ENCODE measurements at regions not wholly inside any gene's neighbourhood (a gene's known extent, or its start where the extent isn't known, plus 50 kb on each side); places are given as distances from the start of the nearest gene placed in this dataset.

DNA sequence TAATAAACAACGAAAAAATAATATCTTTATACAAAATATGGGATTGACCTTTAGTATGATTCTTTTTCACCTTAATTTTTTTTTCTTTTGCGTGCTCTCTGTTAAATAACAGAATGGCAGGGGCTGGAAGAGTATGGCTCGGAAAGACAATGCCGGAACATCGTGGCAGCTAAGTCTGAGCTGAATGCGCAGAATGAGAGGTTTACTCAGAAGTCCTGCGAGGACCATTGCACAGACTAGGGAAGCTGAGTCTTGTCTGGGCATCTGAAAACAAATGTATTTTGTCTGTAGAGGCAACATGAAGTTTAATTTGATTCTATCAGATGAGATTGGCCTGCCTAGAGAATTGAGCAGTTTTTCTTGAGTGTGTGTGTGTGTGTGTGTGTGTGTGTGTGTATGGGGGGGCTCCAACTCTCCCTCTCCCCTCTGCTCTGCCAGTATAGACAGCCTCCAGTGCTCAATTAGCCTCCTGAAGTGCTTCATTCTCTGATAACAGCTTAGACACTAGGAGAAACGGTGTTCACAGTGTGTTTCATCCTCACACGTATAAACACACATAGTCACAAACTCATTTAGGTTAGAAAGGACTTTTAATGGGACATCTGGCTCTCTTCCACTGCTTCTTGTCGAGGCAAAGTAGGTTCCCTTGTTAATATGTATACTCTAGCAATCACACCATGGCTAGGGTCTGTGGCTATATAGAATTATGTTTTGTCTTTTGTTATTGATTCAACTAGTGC lies 244.3 kb upstream of the SORL1-AS1 start:
- no peak for DNase-seq (ENCODE audit: low read depth in 2 of 2)

DNA sequence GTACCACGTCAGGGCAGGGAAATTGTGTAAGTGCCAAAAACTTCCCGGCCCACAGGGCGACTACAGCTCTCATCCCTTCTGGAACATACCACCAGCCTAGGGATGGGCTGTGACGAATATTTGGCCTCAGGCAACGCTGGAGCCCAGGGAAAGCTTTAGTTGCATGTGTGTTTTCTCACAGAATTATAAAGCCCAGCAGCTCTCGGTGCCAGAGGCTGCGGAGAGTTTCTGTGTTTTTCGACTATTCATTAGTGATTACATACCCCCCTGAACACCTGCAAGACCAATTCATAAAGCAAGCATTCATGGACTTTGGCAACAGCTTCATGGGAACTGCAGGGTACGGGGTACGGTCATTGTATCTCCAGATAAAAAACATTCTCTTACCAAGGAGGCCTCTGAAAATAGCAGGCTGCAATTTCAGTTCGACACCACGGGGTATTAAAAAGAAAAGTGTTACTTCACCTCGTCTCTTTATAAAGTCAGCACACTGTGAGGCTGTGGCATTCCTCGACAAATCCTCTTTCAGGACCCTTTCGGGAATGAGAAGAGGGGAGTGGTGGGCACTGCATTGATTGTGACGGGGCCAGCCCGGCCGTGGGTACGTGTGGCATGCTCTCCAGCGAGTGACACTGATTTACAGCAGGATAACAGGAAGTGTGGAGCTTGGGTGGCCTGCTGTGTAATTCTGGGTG lies 243.6 kb upstream of the SORL1-AS1 start:
- DNase-seq (ENCODE audit: low read depth in 2 of 2) = no peak

DNA sequence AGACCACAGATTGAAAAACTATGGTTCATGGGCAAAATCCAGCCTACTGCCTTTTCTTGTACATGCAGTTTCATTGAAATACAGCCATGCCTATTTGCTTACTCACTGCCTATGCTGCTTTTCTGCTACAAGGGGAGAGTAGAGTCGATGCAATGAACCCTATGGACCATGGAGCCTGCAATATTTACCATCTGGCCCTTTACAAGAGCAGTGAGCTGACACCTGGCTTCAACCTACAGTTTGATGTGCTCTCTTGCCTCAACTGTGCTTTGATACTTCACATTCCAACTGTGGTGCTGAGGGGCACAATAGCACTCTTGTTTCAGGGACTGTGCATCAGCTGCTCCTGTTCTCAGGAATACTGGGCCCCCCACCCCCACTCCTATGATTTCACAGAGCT lies 239.5 kb upstream of the SORL1-AS1 start:
- DNase-seq (ENCODE audit: low read depth in 2 of 2) = no peak

DNA sequence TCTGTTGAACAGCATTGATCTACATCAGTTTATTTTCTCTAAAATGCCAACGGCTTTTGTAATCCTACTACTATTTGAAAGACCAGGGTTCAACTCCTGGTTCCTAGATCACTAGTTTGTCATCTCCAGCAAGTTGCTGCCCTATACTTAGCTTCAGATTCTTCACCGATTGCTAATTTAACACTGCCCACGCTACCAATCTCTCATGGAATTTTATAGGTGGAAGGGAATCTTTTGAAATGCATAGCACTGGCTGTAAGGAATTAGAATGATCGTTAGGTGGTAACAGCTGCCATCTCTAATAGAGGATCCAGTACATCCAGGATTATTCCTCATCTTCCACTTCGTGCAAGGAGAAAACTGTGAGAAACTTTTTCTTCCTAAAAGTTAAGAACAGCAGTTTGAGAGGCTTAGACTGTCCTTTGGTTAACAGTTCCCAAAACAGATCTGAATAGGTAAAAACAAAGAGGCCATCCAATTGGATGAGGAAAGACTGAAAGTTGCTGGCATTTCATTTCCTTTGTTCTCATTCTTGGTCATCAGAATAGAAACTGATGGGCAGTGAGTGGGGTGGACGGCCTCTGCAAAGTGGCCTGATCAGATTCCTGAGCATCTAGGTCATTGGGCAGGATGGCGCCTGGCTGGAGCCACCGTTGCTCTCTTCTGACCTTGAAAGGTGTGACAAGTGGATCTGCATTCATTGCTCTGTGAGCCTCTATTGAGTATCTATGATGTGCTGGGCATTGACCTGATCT lies 236.3 kb upstream of the SORL1-AS1 start:
- no peak for DNase-seq (ENCODE audit: low read depth in 2 of 2)

DNA sequence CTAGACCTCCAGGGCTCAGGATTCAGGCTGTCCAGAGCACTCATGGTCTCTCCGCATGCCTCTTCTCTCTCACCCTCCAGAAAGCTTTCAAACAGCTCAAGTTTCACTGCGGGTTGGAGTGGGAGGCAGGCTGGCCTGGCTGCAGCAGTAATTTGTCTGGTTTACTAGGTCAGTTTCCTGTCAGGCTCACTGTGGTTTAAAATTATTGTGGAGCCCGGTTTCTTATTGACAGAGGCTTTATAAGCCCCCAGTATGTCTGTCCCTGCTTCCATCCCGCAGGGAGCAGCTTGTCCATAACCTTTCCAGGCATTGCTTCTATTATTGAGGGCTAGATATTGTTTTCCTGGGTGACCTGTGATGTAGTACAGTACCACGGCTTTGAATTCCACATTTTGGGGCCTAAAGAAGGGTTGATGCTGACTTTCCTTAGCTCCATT lies 235.3 kb upstream of the SORL1-AS1 start:
- DNase-seq (ENCODE audit: low read depth in 2 of 2) = no peak

DNA sequence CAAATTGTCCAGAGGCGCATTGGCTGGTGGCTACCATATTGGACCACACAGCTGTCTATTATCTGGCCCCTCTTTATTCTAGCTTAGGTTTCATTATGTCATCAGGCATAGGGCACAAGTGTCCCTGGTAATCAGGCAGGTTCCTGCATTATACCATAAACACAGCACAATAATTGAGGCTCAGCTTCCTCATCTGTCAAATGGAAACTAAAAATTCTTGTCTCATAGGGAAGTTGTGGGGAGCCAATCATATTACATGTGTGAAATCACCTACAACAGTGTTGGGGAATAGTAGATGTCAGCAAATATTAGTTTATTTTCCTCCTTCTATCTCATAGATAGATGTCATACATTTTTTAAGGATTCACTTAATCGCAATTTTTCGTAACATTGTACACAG lies 231.0 kb upstream of the SORL1-AS1 start:
- DNase-seq (ENCODE audit: low read depth in 2 of 2) = no peak

All from dermis microvascular lymphatic vessel endothelial cell (primary cell).